ENCODE measurements at regions not wholly inside any gene's neighbourhood (a gene's known extent, or its start where the extent isn't known, plus 50 kb on each side); places are given as distances from the start of the nearest gene placed in this dataset.
"Not testable (repeated sequence)": the region's sequence is repeated elsewhere in the genome, so short reads cannot be mapped to it uniquely, and the experiment has no call there.

DNA sequence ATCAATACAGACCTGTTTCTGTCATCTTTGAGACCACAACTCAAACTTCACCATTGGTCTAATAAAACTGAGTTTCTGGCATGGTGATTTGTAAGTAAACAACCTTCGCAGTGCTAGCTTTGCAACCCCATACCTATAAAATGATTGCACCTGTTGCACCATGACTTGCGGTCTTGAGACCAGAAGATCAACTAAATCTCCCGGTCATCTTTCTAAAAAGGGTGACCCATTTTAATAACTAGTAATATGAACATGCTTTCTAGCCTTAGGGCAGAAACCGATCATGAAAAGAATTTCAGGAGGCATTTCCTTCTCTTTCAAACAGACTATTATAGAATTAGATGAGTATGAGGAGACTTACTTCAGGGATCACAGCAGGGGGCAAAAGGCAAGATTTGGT, 151.9 kb upstream of the ZNF385D start:
- no peak overlapping the region for H3K4me3 ChIP-seq (ENCODE audit: low read depth, low read length)
- TF ChIP-seq, protein P1, sequence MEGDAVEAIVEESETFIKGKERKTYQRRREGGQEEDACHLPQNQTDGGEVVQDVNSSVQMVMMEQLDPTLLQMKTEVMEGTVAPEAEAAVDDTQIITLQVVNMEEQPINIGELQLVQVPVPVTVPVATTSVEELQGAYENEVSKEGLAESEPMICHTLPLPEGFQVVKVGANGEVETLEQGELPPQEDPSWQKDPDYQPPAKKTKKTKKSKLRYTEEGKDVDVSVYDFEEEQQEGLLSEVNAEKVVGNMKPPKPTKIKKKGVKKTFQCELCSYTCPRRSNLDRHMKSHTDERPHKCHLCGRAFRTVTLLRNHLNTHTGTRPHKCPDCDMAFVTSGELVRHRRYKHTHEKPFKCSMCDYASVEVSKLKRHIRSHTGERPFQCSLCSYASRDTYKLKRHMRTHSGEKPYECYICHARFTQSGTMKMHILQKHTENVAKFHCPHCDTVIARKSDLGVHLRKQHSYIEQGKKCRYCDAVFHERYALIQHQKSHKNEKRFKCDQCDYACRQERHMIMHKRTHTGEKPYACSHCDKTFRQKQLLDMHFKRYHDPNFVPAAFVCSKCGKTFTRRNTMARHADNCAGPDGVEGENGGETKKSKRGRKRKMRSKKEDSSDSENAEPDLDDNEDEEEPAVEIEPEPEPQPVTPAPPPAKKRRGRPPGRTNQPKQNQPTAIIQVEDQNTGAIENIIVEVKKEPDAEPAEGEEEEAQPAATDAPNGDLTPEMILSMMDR (IDR thresholded peaks at IDR 0.05; ENCODE audit: low read depth, low read length) = no peak
- in situ Hi-C loops (cut with HindIII; ENCODE audit: low sequenced_read_pairs) = no loop called here
- no peak for DNase-seq (ENCODE audit: low read depth, low spot score)

DNA sequence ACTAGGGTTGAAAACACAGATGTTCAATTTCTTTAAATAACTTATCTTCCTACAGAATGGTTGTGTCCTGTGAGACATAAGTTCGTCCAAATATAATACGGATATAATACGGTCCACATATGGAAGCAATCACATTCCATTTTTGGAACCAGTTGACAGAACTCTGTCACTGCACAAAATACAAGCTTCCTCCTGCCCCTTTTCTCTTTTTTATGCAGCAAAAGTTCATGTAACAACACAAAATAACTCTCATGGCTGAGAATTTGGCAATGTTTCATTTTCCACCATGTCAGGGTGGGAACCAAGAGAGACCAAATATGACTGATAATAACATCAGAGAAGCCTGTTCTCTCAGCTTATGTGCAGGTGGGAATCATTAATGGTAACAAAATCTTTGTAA, 158.1 kb upstream of the ZNF385D start:
- TF ChIP-seq, protein P1 (IDR thresholded peaks at IDR 0.05; ENCODE audit: low read depth, low read length) = no peak
- in situ Hi-C loops (cut with HindIII; ENCODE audit: low sequenced_read_pairs) = no loop called here
- no peak for DNase-seq (ENCODE audit: low read depth, low spot score)
- H3K4me3 ChIP-seq (ENCODE audit: low read depth, low read length) = no peak overlapping the region

DNA sequence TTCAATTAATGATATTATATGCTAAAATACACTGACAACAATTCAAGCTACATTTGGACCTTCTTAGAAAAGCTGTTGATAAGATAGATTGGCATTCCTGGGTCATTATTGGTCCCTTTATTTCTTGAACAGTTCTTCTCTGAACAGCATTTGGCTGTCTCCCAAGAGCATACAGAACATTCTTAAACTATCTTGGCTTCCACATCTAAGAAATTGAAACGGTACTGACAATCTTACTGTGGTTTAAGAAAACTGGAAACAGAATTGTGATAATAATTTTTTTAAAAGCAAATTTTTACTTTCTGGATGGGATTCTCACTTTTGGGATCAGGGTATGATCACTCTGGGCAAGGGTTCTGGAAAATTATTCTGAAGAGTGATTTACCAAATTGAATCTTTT, 161.7 kb upstream of the ZNF385D start:
- in situ Hi-C loops (cut with HindIII; ENCODE audit: low sequenced_read_pairs) = no loop called here

DNA sequence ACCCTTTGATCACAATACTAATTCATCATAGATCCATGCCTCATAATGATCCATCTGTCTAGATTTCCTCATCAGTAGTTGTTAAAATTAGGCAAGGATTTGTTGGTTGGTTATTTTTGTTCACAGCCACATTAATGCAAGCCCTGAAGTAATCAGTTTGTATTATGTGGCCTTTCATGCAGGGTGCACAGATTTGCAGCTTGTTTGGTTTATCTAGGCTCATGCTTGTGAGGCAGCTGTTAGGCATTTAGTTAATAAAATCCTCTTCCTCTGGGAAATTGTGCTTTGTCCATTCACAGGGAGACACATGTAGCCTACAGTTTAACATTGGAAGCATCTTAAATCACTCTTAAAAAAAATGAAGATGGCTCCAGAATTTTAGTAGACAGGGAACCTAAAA, 162.8 kb upstream of the ZNF385D start:
- TF ChIP-seq, protein P1 (IDR thresholded peaks at IDR 0.05; ENCODE audit: low read depth, low read length) = no peak
- in situ Hi-C loops (cut with HindIII; ENCODE audit: low sequenced_read_pairs) = no loop called here
- H3K4me3 ChIP-seq (ENCODE audit: low read depth, low read length) = no peak overlapping the region
- peak; percentile 54 for DNase-seq (ENCODE audit: low read depth, low spot score)

More for the DNA sequence above, 161.7 kb upstream of the ZNF385D start:
- TF ChIP-seq, protein P1 (IDR thresholded peaks at IDR 0.05; ENCODE audit: low read depth, low read length) = no peak
- H3K4me3 ChIP-seq (ENCODE audit: low read depth, low read length) = no peak overlapping the region
- peak; percentile 71 for DNase-seq (ENCODE audit: low read depth, low spot score)

DNA sequence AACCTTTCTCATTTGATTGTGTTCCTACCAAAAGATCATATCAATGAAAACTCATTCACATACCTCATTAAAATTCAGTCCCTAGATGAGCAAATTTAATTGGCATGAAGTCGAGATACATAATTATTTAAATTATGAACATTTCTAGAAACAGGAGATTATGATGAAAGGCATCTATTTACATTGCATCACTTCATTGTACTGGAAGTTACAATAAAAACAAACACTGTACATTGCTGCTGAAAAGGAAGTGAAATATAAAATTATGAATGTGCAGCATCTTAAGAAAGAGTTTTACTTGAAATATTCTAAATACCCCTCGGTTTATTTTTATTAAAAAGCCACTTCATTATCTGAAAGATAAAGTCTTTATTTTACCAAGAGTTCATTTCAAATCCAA, 163.4 kb upstream of the ZNF385D start:
- in situ Hi-C loops (cut with HindIII; ENCODE audit: low sequenced_read_pairs) = no loop called here
- TF ChIP-seq, protein P1 (IDR thresholded peaks at IDR 0.05; ENCODE audit: low read depth, low read length) = no peak
- no peak for DNase-seq (ENCODE audit: low read depth, low spot score)
- no peak overlapping the region for H3K4me3 ChIP-seq (ENCODE audit: low read depth, low read length)

DNA sequence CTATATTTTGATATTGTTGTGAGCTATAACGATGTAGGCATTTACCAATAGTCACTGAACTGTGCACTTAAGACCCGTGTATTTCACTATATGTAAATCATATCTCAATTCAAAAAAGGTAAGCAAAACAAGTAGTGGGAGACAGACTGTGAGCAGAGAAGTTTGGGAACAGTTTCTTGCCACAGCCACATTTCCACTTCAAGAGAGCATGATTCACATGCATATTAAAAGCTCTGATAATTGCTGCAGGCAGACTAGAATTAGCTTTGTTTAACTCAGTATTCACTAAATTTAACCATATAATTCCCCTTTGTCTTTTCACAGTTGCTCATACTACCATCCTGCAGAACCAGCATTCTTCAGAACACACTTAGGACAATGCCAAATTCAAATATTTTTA, 168.4 kb upstream of the ZNF385D start:
- in situ Hi-C loops (cut with HindIII; ENCODE audit: low sequenced_read_pairs) = no loop called here
- H3K4me3 ChIP-seq (ENCODE audit: low read depth, low read length) = no peak overlapping the region
- no peak for DNase-seq (ENCODE audit: low read depth, low spot score)
- TF ChIP-seq, protein P1 (IDR thresholded peaks at IDR 0.05; ENCODE audit: low read depth, low read length) = no peak

DNA sequence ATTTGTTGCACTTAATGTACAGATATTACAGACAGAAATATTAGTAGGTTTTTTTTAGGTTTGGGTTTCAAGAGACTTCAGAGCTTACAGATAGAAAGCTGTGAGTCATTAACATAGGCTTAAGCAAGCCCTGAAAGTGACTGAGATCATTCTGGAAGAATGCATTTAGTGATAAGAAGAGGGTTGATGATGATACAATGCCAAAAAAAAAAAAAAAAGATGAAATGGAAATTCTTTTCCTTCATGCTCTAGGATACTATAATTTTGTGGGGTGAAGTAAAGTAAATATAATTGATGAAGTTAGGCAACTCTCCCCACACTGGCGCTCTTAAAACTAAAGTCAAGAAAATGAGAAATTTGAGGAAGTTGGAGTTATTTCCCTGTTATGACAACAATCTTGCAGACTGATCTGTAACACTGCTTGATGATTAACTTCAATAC, 169.4 kb upstream of the ZNF385D start:
- no peak overlapping the region for H3K4me3 ChIP-seq (ENCODE audit: low read depth, low read length)
- DNase-seq (ENCODE audit: low read depth, low spot score) = peak; percentile 80
- TF ChIP-seq, protein P1 (IDR thresholded peaks at IDR 0.05; ENCODE audit: low read depth, low read length) = no peak
- in situ Hi-C loops (cut with HindIII; ENCODE audit: low sequenced_read_pairs) = no loop called here

DNA sequence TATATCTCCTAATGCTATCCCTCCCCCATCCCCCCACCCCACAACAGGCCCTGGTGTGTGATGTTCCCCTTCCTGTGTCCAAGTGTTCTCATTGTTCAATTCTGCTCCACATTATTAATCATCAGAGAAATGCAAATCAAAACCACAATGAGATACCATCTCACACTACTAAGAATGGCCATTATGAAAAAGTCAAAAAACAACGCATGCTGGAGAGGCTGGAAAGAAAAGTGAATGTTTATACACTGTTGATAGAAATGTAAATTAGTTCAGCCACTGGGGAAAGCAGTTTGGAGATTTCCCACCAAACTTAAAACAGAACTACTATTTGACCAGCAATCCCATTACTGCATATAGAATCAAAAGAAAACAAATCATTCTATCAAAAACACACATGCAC, 172.1 kb upstream of the ZNF385D start:
- H3K4me3 ChIP-seq (ENCODE audit: low read depth, low read length); DNase-seq (ENCODE audit: low read depth, low spot score); in situ Hi-C loops (cut with HindIII; ENCODE audit: low sequenced_read_pairs): not testable (repeated sequence)

Data from astrocyte of the spinal cord (primary cell).